RWPE1 (cell line): ENCODE measurements at regions not wholly inside any gene's neighbourhood (a gene's known extent, or its start where the extent isn't known, plus 50 kb on each side); places are given as distances from the start of the nearest gene placed in this dataset.

Experiments
- CTCF ChIA-PET: fragments of 350-600 bp; sonication (Branson Sonifier 250); formaldehyde crosslinking; extraction: SDS; loops from one replicate; lab custom pipeline; 2021; lab: Yijun Ruan, JAX
- POLR2A ChIA-PET: fragments of 400-600 bp; formaldehyde crosslinking; extraction: SDS; loops from one replicate; lab custom pipeline; 2020; ENCODE audit warnings: antibody characterized with exemption; ENCODE audit not compliant: low non-redundant PET; lab: Yijun Ruan, JAX
- DNase-seq: peaks from one replicate; pipeline ENCODE4 v3.0.0; 2012; ENCODE audit warnings: low spot score
- H3K27ac ChIP-seq: fragments of 450-650 bp; 2 replicates; pipeline ENCODE4 v1.5.1; 2017
- CTCF ChIP-seq: fragments of 450-650 bp; conservative IDR thresholded peaks from 2 replicates; pipeline ENCODE4 v1.5.1; 2017; ENCODE audit warnings: low read depth, mild to moderate bottlenecking

GRCh38 chr4:136097676-136098075 lies 1434.6 kb downstream of the PCDH18 start:
- TF ChIP-seq CTCF, result no peak
- no peak for DNase-seq
- H3K27ac ChIP-seq, result no peak overlapping the region
- ChIA-PET CTCF (interaction anchor here (0.6 kb wide), 1 partner anchor 114 kb away, joined by 3 read pairs; no protein-coding TSS in a partner anchor), POLR2A (no interaction called here)

- H3K27ac ChIP-seq, result no peak overlapping the region
- TF ChIP-seq CTCF, result no peak
- ChIA-PET CTCF (no interaction called here), POLR2A (no interaction called here)
- DNase-seq, result no peak
These were observed 1444.0 kb downstream of the PCDH18 start for GRCh38 chr4:136088211-136088867.

GRCh38 chr4:136078976-136079375 lies 1453.3 kb downstream of the PCDH18 start:
- ChIA-PET POLR2A (no interaction called here), CTCF (no interaction called here)
- DNase-seq, result no peak
- H3K27ac ChIP-seq, result no peak overlapping the region
- no peak for TF ChIP-seq CTCF

GRCh38 chr4:136056748-136057147 lies 1475.5 kb downstream of the PCDH18 start:
- ChIA-PET CTCF (interaction anchor here (0.7 kb wide), 1 partner anchor 806 kb away, joined by 3 read pairs; no protein-coding TSS in a partner anchor), POLR2A (interaction anchor here (0.5 kb wide), 1 partner anchor 149 kb away, joined by 3 read pairs; no protein-coding TSS in a partner anchor)
- no peak for TF ChIP-seq CTCF
- no peak for DNase-seq
- H3K27ac ChIP-seq, result no peak overlapping the region

GRCh38 chr4:136055360-136055759 lies 1476.9 kb downstream of the PCDH18 start:
- DNase-seq, result no peak
- no peak for TF ChIP-seq CTCF
- no peak overlapping the region for H3K27ac ChIP-seq
- ChIA-PET POLR2A (no interaction called here), CTCF (no interaction called here)

- no peak overlapping the region for H3K27ac ChIP-seq
- CTCF ChIA-PET, result no interaction called here
- POLR2A ChIA-PET, result no interaction called here
- peak; percentile 0 for DNase-seq
- no peak for TF ChIP-seq CTCF
These were observed 1495.5 kb downstream of the PCDH18 start for GRCh38 chr4:136036744-136037143.
